ENCODE measurements at regions not wholly inside any gene's neighbourhood (a gene's known extent, or its start where the extent isn't known, plus 50 kb on each side); places are given as distances from the start of the nearest gene placed in this dataset.

- no peaks in the 10 kb centered on the region for H3K4me1 Mint-ChIP-seq (ENCODE audit: low read depth)
- H3K27me3 Mint-ChIP-seq = no peaks in the 10 kb centered on the region
- DNase-seq = no peak
- H3K27ac Mint-ChIP-seq = no peak overlapping the region
- H3K36me3 Mint-ChIP-seq (ENCODE audit: low read depth) = no peaks in the 10 kb centered on the region
- no peak overlapping the region for H3K4me3 Mint-ChIP-seq
- H3K9me3 Mint-ChIP-seq = no peaks in the 10 kb centered on the region
Observed at GRCh38 chr13:103134271-103134670, 68.1 kb upstream of the SLC10A2 start.

- Mint-ChIP-seq H3K4me3 (no peak overlapping the region), H3K36me3 (ENCODE audit: low read depth) (no peaks in the 10 kb centered on the region), H3K27ac (no peak overlapping the region), H3K27me3 (no peaks in the 10 kb centered on the region), H3K9me3 (no peaks in the 10 kb centered on the region), H3K4me1 (ENCODE audit: low read depth) (no peaks in the 10 kb centered on the region)
- no peak for DNase-seq
Observed at GRCh38 chr13:103133556-103133955, 67.3 kb upstream of the SLC10A2 start.

DNA sequence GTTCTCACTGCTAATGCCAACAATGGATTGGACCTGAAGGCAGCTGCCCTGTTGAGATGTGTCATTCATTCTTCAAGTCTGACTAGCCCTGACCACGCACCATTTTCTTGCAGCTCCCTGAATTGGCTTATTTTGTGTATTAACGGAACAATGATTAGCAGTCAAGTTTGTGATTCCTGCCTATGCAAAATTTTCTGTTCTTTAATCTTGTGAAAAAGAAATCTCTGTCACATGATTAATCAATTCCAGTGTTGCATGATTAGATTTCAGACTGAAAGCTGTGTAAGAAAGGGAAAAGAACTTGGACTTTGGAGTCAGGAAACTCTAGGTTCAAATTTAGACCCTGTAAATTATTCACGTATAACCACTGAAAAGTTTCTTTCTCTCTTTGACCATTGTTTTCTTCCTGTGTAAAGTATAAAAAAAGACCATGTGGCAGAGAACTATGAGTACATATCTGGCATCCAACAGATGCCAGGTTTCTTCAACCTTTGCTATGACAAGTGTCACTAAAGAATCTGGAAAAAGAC lies 64.5 kb upstream of the SLC10A2 start:
- Mint-ChIP-seq H3K27ac (no peak overlapping the region), H3K27me3 (no peaks in the 10 kb centered on the region), H3K36me3 (ENCODE audit: low read depth) (no peaks in the 10 kb centered on the region), H3K4me3 (no peak overlapping the region), H3K4me1 (ENCODE audit: low read depth) (no peaks in the 10 kb centered on the region), H3K9me3 (no peaks in the 10 kb centered on the region)
- no peak for DNase-seq

- Mint-ChIP-seq H3K4me1 (ENCODE audit: low read depth) (no peaks in the 10 kb centered on the region), H3K9me3 (no peaks in the 10 kb centered on the region), H3K36me3 (ENCODE audit: low read depth) (no peaks in the 10 kb centered on the region), H3K4me3 (no peak overlapping the region), H3K27me3 (no peaks in the 10 kb centered on the region), H3K27ac (no peak overlapping the region)
- no peak for DNase-seq
Observed at GRCh38 chr13:103130146-103130545, 63.9 kb upstream of the SLC10A2 start.

All from activated T-cell treated with anti-CD3 and anti-CD28 coated beads, Interleukin-2, amount 50 U/mL, for 24 hours (primary cell).